Esophagus muscularis mucosa (tissue), 4 donors: ENCODE measurements at regions not wholly inside any gene's neighbourhood (a gene's known extent, or its start where the extent isn't known, plus 50 kb on each side); places are given as distances from the start of the nearest gene placed in this dataset.

ENCODE experiments used
- DNase-seq: peaks from one replicate; pipeline ENCODE4 v3.0.0-alpha.2; 2017; ENCODE audit errors: extremely low spot score
- H3K27ac ChIP-seq, 4 donors: fragments of 200-600 bp; sonication (generic); replicated peaks in 1 of 4; 1 replicate in 3 of 4; 2 replicates in 1 of 4; pipeline ENCODE4 v1.5.1; 2016 to 2019; ENCODE audit warnings: mild to moderate bottlenecking in 1 of 4
- H3K27me3 ChIP-seq, 4 donors: fragments of 200-600 bp; sonication (generic); one replicate each; pipeline versions ENCODE4 v1.5.1 to v1.6.0; 2016 to 2019
- H3K36me3 ChIP-seq, 4 donors: fragments of 200-600 bp; sonication (generic); one replicate each; pipeline ENCODE4 v1.5.1; 2016 to 2019
- H3K4me1 ChIP-seq, 4 donors: fragments of 200-600 bp; sonication (generic); one replicate each; pipeline ENCODE4 v1.5.1; 2016 to 2019
- H3K4me3 ChIP-seq, 4 donors: fragments of 200-600 bp; sonication (generic); 1 replicate in 2 of 4; 2 replicates in 2 of 4; pipeline ENCODE4 v1.5.1; 2016 to 2019; ENCODE audit warnings: mild to moderate bottlenecking in 4 of 4, moderate library complexity in 1 of 4
- H3K9me3 ChIP-seq, 4 donors: fragments of 200-600 bp; sonication (generic); 1 replicate in 3 of 4; 2 replicates in 1 of 4; pipeline ENCODE4 v1.5.1; 2016 to 2019
- CTCF ChIP-seq, 3 experiments: fragments of 200-600 bp in 2 of 3; fragments of 450-650 bp in 1 of 3; sonication (generic) in 2 of 3; IDR thresholded peaks; one replicate each; pipeline ENCODE4 v1.5.1; 2017 to 2019; ENCODE audit warnings: antibody characterized with exemption in 3 of 3, mild to moderate bottlenecking in 2 of 3, moderate library complexity in 1 of 3
- EP300 ChIP-seq: sonication (generic); formaldehyde crosslinking; IDR thresholded peaks from one replicate; pipeline ENCODE4 v1.6.1; 2017; ENCODE audit warnings: antibody characterized with exemption
- POLR2A ChIP-seq: fragments of 450-650 bp; IDR thresholded peaks from one replicate; pipeline ENCODE4 v1.6.1; 2017; ENCODE audit warnings: antibody characterized with exemption, moderate library complexity, mild to moderate bottlenecking, low read depth
- POLR2AphosphoS5 ChIP-seq, 2 donors: sonication (generic); formaldehyde crosslinking; IDR thresholded peaks; one replicate each; pipeline ENCODE4 v1.6.1; 2017; ENCODE audit warnings: antibody characterized with exemption in 2 of 2
- WGBS: methylation state at CpG from one replicate; pipeline ENCODE4 v1.1.5; 2018; 5-methylcytosine and 5-hydroxymethylcytosine counted together
- intact Hi-C: fragments of 100-400 bp; cut with DNase I; formaldehyde crosslinking; loops from one replicate; pipeline ENCODE4 v1.15.1; 2023

- Histone ChIP-seq H3K27ac (no peak overlapping the region), H3K4me3 (no peak overlapping the region), H3K9me3 (no peaks in the 10 kb centered on the region), H3K27me3 (no peaks in the 10 kb centered on the region), H3K4me1 (peaks cover 0 to 9% (median 0%) of the 10 kb centered on the region in 4 donors), H3K36me3 (no peaks in the 10 kb centered on the region)
- DNase-seq = no peak
- 93% methylated on average over 3 of the region's 3 CpGs for WGBS
- intact Hi-C loops = no loop called here
- TF ChIP-seq POLR2AphosphoS5 (IDR thresholded peaks at IDR 0.05) (no peak), POLR2A (no peak), CTCF (IDR thresholded peaks at IDR 0.05) (no peak), EP300 (no peak)
Observed at GRCh38 chr3:110575702-110576101, 495.9 kb upstream of the NECTIN3 start.

- no peak overlapping the region for H3K27ac ChIP-seq
- no peaks in the 10 kb centered on the region for H3K9me3 ChIP-seq
- H3K36me3 ChIP-seq = no peaks in the 10 kb centered on the region
- peaks cover 0 to 9% (median 0%) of the 10 kb centered on the region in 4 donors for H3K4me1 ChIP-seq
- no peak for DNase-seq
- no peak for TF ChIP-seq POLR2A
- TF ChIP-seq CTCF (IDR thresholded peaks at IDR 0.05) = no peak
- no peak for TF ChIP-seq EP300
- peak; percentile 8 to 64 for TF ChIP-seq POLR2AphosphoS5 (IDR thresholded peaks at IDR 0.05)
- no peak overlapping the region for H3K4me3 ChIP-seq
- H3K27me3 ChIP-seq = no peaks in the 10 kb centered on the region
- intact Hi-C loops = no loop called here
- 22% methylated on average over 3 of the region's 3 CpGs for WGBS
Observed at GRCh38 chr3:110576960-110577359, 494.7 kb upstream of the NECTIN3 start.

GRCh38 chr3:110577854-110578253, 493.8 kb upstream of the NECTIN3 start:
- Histone ChIP-seq H3K9me3 (no peaks in the 10 kb centered on the region), H3K27me3 (no peaks in the 10 kb centered on the region), H3K27ac (no peak overlapping the region), H3K4me1 (peaks cover 0 to 9% (median 0%) of the 10 kb centered on the region in 4 donors), H3K4me3 (no peak overlapping the region), H3K36me3 (no peaks in the 10 kb centered on the region)
- no peak for TF ChIP-seq POLR2AphosphoS5 (IDR thresholded peaks at IDR 0.05)
- TF ChIP-seq CTCF (IDR thresholded peaks at IDR 0.05) = no peak
- TF ChIP-seq POLR2A = no peak
- no peak for TF ChIP-seq EP300
- 91% methylated on average over 2 of the region's 2 CpGs for WGBS
- DNase-seq = no peak
- intact Hi-C loops = no loop called here

- no peak for DNase-seq
- TF ChIP-seq POLR2A (no peak), CTCF (IDR thresholded peaks at IDR 0.05) (no peak), POLR2AphosphoS5 (IDR thresholded peaks at IDR 0.05) (no peak), EP300 (no peak)
- no peaks in the 10 kb centered on the region for H3K36me3 ChIP-seq
- H3K4me3 ChIP-seq = no peak overlapping the region
- H3K9me3 ChIP-seq = no peaks in the 10 kb centered on the region
- no peaks in the 10 kb centered on the region for H3K27me3 ChIP-seq
- 82% methylated on average over 4 of the region's 4 CpGs for WGBS
- H3K4me1 ChIP-seq = peaks cover 0 to 9% (median 0%) of the 10 kb centered on the region in 4 donors
- no peak overlapping the region for H3K27ac ChIP-seq
- intact Hi-C loops = no loop called here
Observed at GRCh38 chr3:110579840-110580550, 491.6 kb upstream of the NECTIN3 start.

GRCh38 chr3:110583373-110583935, 488.2 kb upstream of the NECTIN3 start:
- 81% methylated on average over 3 of the region's 3 CpGs for WGBS
- DNase-seq = no peak
- Histone ChIP-seq H3K4me1 (no peaks in the 10 kb centered on the region), H3K27ac (no peak overlapping the region), H3K9me3 (no peaks in the 10 kb centered on the region), H3K4me3 (no peak overlapping the region), H3K27me3 (no peaks in the 10 kb centered on the region), H3K36me3 (no peaks in the 10 kb centered on the region)
- intact Hi-C loops = no loop called here
- TF ChIP-seq EP300 (no peak), CTCF (IDR thresholded peaks at IDR 0.05) (no peak)
